K562 (cell line): ENCODE measurements at regions not wholly inside any gene's neighbourhood (a gene's known extent, or its start where the extent isn't known, plus 50 kb on each side); places are given as distances from the start of the nearest gene placed in this dataset.

ENCODE experiments used
- ATAC-seq: fragments of 200-7000 bp; cut with Tn5 transposase; 3 replicates; pipeline ENCODE4 v1.9.1; 2020; ENCODE audit warnings: moderate library complexity
- BruUV-seq: library from RNA; stranded (reverse); fragments of 400-500 nt; replicated peaks from 2 replicates; lab custom pipeline; 2021; lab: Mats Ljungman, UMichigan
- CTCF ChIA-PET: fragments of 300-600 bp; formaldehyde crosslinking; extraction: SDS; loops from one replicate; lab custom pipeline; 2021; ENCODE audit warnings: low intra/inter-chr PET ratio; lab: Yijun Ruan, JAX
- POLR2A ChIA-PET: fragments of 300-600, 350-650 bp; sonication (Branson Sonifier 250); formaldehyde crosslinking; extraction: SDS; loops from one replicate; lab custom pipeline; 2021; ENCODE audit warnings: antibody characterized with exemption, inconsistent platforms; lab: Yijun Ruan, JAX
- DNase-seq, 4 experiments: peaks; one replicate each; pipeline versions ENCODE4 v3.0.0 to v3.0.0-alpha.2; 2011 to 2018; ENCODE audit warnings: low spot score in 3 of 4, mixed read lengths in 3 of 4; ENCODE audit errors: extremely low read depth in 1 of 4
- FAIRE-seq: peaks from 2 replicates; lab custom pipeline; 2011; peaks lifted over from hg19 to GRCh38; lab: Jason Lieb, UNC
- H2AFZ ChIP-seq: 2 replicates; pipeline ENCODE4 v1.6.0; 2011; ENCODE audit warnings: low read depth, low read length, control low read depth, inconsistent platforms
- H3K27ac ChIP-seq: fragments of 200-600 bp; 3 replicates; pipeline ENCODE4 v1.8.0; 2011; ENCODE audit warnings: low read depth, mild to moderate bottlenecking, control low read depth, inconsistent platforms, low read length, moderate library complexity, mixed read lengths; ENCODE audit errors: extremely low read depth
- H3K27me3 ChIP-seq, 2 experiments: fragments of 300-600 bp in 1 of 2; 2 replicates in 1 of 2; 3 replicates in 1 of 2; pipeline versions ENCODE4 v1.6.0 to v1.8.0; 2011; ENCODE audit warnings: inconsistent platforms in 2 of 2, low read length in 2 of 2, mild to moderate bottlenecking in 1 of 2, mixed read lengths in 1 of 2, moderate library complexity in 1 of 2; ENCODE audit not compliant: control insufficient read depth in 2 of 2, insufficient read depth in 2 of 2
- H3K36me3 ChIP-seq: fragments of 300-600 bp; 3 replicates; pipeline ENCODE4 v1.8.0; 2011; ENCODE audit warnings: mild to moderate bottlenecking, low read length, inconsistent platforms; ENCODE audit not compliant: control insufficient read depth, insufficient read depth
- H3K4me1 ChIP-seq, 2 experiments: fragments of 200-600 bp in 1 of 2; replicated peaks in 1 of 2; 2 replicates in 1 of 2; 3 replicates in 1 of 2; pipeline versions ENCODE4 v1.5.1 to v1.8.0; 2011; ENCODE audit warnings: inconsistent platforms in 2 of 2, low read length in 2 of 2, mild to moderate bottlenecking in 1 of 2, mixed read lengths in 1 of 2, moderate library complexity in 1 of 2; ENCODE audit not compliant: control insufficient read depth in 2 of 2, insufficient read depth in 2 of 2
- H3K4me2 ChIP-seq: 2 replicates; pipeline ENCODE4 v1.6.1; 2011; ENCODE audit warnings: low read length, control low read depth, inconsistent platforms, mixed read lengths; ENCODE audit not compliant: insufficient read depth
- H3K4me3 ChIP-seq: fragments of 200-600 bp; sonication (generic), shearing (Covaris generic); 2 replicates; pipeline ENCODE4 v1.5.1; 2016; ENCODE audit warnings: control low read depth, inconsistent platforms
- H3K79me2 ChIP-seq: fragments of 200-600 bp; 3 replicates; pipeline ENCODE4 v1.8.0; 2011; ENCODE audit warnings: low read length, inconsistent platforms; ENCODE audit not compliant: control insufficient read depth, insufficient read depth
- H3K9ac ChIP-seq, 2 experiments: 2 replicates each; pipeline versions ENCODE4 v1.6.0 to v1.6.1; 2011; ENCODE audit warnings: low read depth in 2 of 2, low read length in 2 of 2, control low read depth in 1 of 2, inconsistent platforms in 1 of 2, mild to moderate bottlenecking in 1 of 2, mixed read lengths in 1 of 2; ENCODE audit not compliant: insufficient read depth in 1 of 2
- H3K9me1 ChIP-seq: one replicate; pipeline ENCODE4 v1.6.0; 2011; ENCODE audit warnings: inconsistent platforms, mild to moderate bottlenecking, low read length, moderate library complexity; ENCODE audit not compliant: control insufficient read depth, insufficient read depth
- H3K9me3 ChIP-seq: replicated peaks from 2 replicates; pipeline ENCODE4 v1.5.1; 2011; ENCODE audit warnings: low read depth, low read length, inconsistent platforms; ENCODE audit not compliant: control insufficient read depth, insufficient read depth
- H4K20me1 ChIP-seq: replicated peaks from 2 replicates; pipeline ENCODE4 v1.6.1; 2011; ENCODE audit warnings: low read length, inconsistent platforms, mixed read lengths; ENCODE audit not compliant: control insufficient read depth, insufficient read depth
- CBX1 ChIP-seq: sonication (generic); IDR thresholded peaks from 2 replicates; pipeline ENCODE4 v1.6.1; 2016; ENCODE audit warnings: antibody characterized with exemption, low read depth, mild to moderate bottlenecking
- PKNOX1 ChIP-seq: fragments of 450-650 bp; IDR thresholded peaks from 2 replicates; pipeline ENCODE4 v1.6.1; 2016
- SMARCC2 ChIP-seq: fragments of 450-650 bp; IDR thresholded peaks from 2 replicates; pipeline ENCODE4 v1.6.1; 2017; ENCODE audit warnings: antibody characterized with exemption, moderate library complexity, mild to moderate bottlenecking, low read depth
- U2AF1 ChIP-seq: fragments of 200-400 bp; formaldehyde crosslinking; optimal IDR thresholded peaks from 2 replicates; pipeline ENCODE3; 2017; ENCODE audit warnings: mild to moderate bottlenecking, low read depth, low read length, moderate library complexity
- WGBS: fragments of 100-300 bp; shearing (Covaris generic); methylation state at CpG from one replicate; pipeline ENCODE4 v1.1.6; 2016; ENCODE audit warnings: low coverage, mixed read lengths; ENCODE audit not compliant: insufficient coverage; ENCODE audit errors: missing lambda C conversion rate; 5-methylcytosine and 5-hydroxymethylcytosine counted together
- in situ Hi-C: fragments of 300-500 bp; cut with MboI; formaldehyde crosslinking; loops from 4 replicates; pipeline ENCODE4 v1.15.0; 2018; ENCODE audit warnings: inconsistent platforms, mixed read lengths
- intact Hi-C: fragments of 100-400 bp; cut with micrococcal nuclease; formaldehyde crosslinking; loops from 2 replicates; pipeline ENCODE4 v1.14.2; 2022

GRCh38 chr15:29430831-29431230, 161.2 kb upstream of the NSMCE3 start:
- no peaks in the 10 kb centered on the region for H3K9me3 ChIP-seq
- TF ChIP-seq U2AF1 (no peak), PKNOX1 (peak; percentile 53), CBX1 (no peak)
- TF ChIP-seq, all 486 proteins: peak for 1
- no peaks in the 10 kb centered on the region; a peak in 3 of 5 replicates for H3K27me3 ChIP-seq
- WGBS, result under 1% methylated on average over 10 of the region's 10 CpGs
- H3K4me2 ChIP-seq, result no peak overlapping the region
- ATAC-seq, result no peak
- ChIA-PET CTCF (interaction anchor here (0.5 kb wide), 1 partner anchor 1690 kb away, joined by 3 read pairs; no protein-coding TSS in a partner anchor), POLR2A (interaction anchor here (0.7 kb wide), 1 partner anchor 168 kb away, joined by 3 read pairs; no protein-coding TSS in a partner anchor)
- H3K9me1 ChIP-seq, result no peaks in the 10 kb centered on the region
- intact Hi-C loops, result no loop called here
- H4K20me1 ChIP-seq, result no peaks in the 10 kb centered on the region
- BruUV-seq, result no TSS peak
- no peak overlapping the region for H2AFZ ChIP-seq
- H3K79me2 ChIP-seq, result no peaks in the 10 kb centered on the region
- no peaks in the 10 kb centered on the region for H3K36me3 ChIP-seq
- FAIRE-seq, result no peak
- in situ Hi-C loops, result no loop called here
- no peak for DNase-seq
- H3K4me3 ChIP-seq, result no peak overlapping the region
- H3K4me1 ChIP-seq, result no peaks in the 10 kb centered on the region
- no peak overlapping the region for H3K9ac ChIP-seq
- H3K27ac ChIP-seq, result no peak overlapping the region

DNA sequence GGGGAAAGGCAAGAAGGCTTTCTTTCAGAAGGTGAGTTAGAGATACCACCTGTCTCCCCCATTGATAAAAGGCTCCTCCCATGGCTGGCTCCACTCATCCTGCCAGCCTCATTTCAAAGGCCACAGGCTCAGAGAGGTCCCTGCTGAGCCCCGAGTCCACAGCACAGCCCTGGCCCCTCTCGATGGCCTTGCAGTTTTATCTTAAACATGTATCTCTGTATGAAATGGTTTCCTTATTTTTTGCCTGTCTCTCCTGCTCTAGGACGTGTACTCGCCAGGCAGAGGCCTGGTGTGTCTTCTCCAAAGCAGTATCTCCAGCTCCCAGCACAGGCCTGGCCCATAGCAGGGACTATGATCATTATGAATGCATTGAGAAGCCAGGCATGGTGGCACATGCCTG, 160.5 kb upstream of the NSMCE3 start:
- no TSS peak for BruUV-seq
- FAIRE-seq, result no peak
- CTCF ChIA-PET, result no interaction called here

More for the DNA sequence above, 160.5 kb upstream of the NSMCE3 start:
- DNase-seq (no peak), ATAC-seq (no peak)
- Histone ChIP-seq H3K4me1 (no peaks in the 10 kb centered on the region), H3K9me1 (no peaks in the 10 kb centered on the region), H3K36me3 (no peaks in the 10 kb centered on the region), H3K27ac (no peak overlapping the region), H4K20me1 (no peaks in the 10 kb centered on the region), H3K9ac (no peak overlapping the region), H2AFZ (no peak overlapping the region), H3K9me3 (no peaks in the 10 kb centered on the region), H3K27me3 (no peaks in the 10 kb centered on the region; a peak in 3 of 5 replicates), H3K4me2 (no peak overlapping the region), H3K79me2 (no peaks in the 10 kb centered on the region), H3K4me3 (no peak overlapping the region)
- no peak for TF ChIP-seq SMARCC2
- in situ Hi-C loops, result no loop called here
- intact Hi-C loops, result no loop called here
- WGBS, result 0% methylated on average over 4 of the region's 4 CpGs
- POLR2A ChIA-PET, result interaction anchor here (0.7 kb wide), 1 partner anchor 9 kb away, joined by 4 read pairs; no protein-coding TSS in a partner anchor
